ENCODE measurements at regions not wholly inside any gene's neighbourhood (a gene's known extent, or its start where the extent isn't known, plus 50 kb on each side); places are given as distances from the start of the nearest gene placed in this dataset.
A peak's percentile ranks its signal among the peaks of the same experiment; 100 is the strongest.

- Mint-ChIP-seq H3K9me3 (peaks cover 0 to 13% (median 7%) of the 10 kb centered on the region in 11 donors), H3K27ac (no peak overlapping the region), H3K36me3 (peaks cover 0 to 10% (median 0%) of the 10 kb centered on the region in 5 donors), H3K4me1 (peaks cover 0 to 6% (median 0%) of the 10 kb centered on the region in 7 donors), H3K4me3 (no peak overlapping the region), H3K27me3 (peaks cover 0 to 14% (median 7%) of the 10 kb centered on the region in 5 donors)
- Histone ChIP-seq H3K36me3 (ENCODE audit: control insufficient read depth in 2 of 3, insufficient read depth in 3 of 3, low read length in 3 of 3) (no peaks in the 10 kb centered on the region), H3K27ac (ENCODE audit: low read depth, low read length) (no peak overlapping the region), H3K27me3 (ENCODE audit: control insufficient read depth in 2 of 2, insufficient read depth in 2 of 2, low read length in 2 of 2) (no peaks in the 10 kb centered on the region), H3K9me3 (ENCODE audit: control insufficient read depth in 2 of 3, low read length in 3 of 3) (peaks cover 0 to 4% (median 0%) of the 10 kb centered on the region in 3 experiments), H3K4me1 (ENCODE audit: control insufficient read depth in 2 of 2, insufficient read depth in 2 of 2, low read length in 2 of 2) (no peaks in the 10 kb centered on the region), H3K4me3 (ENCODE audit: low read length) (no peak overlapping the region)
- ATAC-seq (no peak), DNase-seq (no peak)
- CTCF ChIA-PET = no interaction called here
- intact Hi-C loops (cut with micrococcal nuclease) = no loop called here
- POLR2A ChIA-PET = no interaction called here
Observed at GRCh38 chr10:29835055-29835454, 200.3 kb upstream of the SVIL start.

- Histone ChIP-seq H3K4me3 (ENCODE audit: low read length) (no peak overlapping the region), H3K9me3 (ENCODE audit: control insufficient read depth in 2 of 3, low read length in 3 of 3) (peaks cover 0 to 9% (median 0%) of the 10 kb centered on the region in 3 experiments), H3K27ac (ENCODE audit: low read depth, low read length) (no peak overlapping the region), H3K4me1 (ENCODE audit: control insufficient read depth in 2 of 2, insufficient read depth in 2 of 2, low read length in 2 of 2) (no peaks in the 10 kb centered on the region), H3K36me3 (ENCODE audit: control insufficient read depth in 2 of 3, insufficient read depth in 3 of 3, low read length in 3 of 3) (no peaks in the 10 kb centered on the region), H3K27me3 (ENCODE audit: control insufficient read depth in 2 of 2, insufficient read depth in 2 of 2, low read length in 2 of 2) (no peaks in the 10 kb centered on the region)
- no peak overlapping the region for H3K4me3 Mint-ChIP-seq
- no peak overlapping the region for H3K27ac Mint-ChIP-seq
- intact Hi-C loops (cut with micrococcal nuclease) = no loop called here
- H3K4me1 Mint-ChIP-seq = peaks cover 0 to 7% (median 0%) of the 10 kb centered on the region in 7 donors
- ChIA-PET CTCF (no interaction called here), POLR2A (no interaction called here)
- H3K9me3 Mint-ChIP-seq = peaks cover 0 to 22% (median 4%) of the 10 kb centered on the region in 11 donors
- ATAC-seq (no peak), DNase-seq (no peak)
- H3K27me3 Mint-ChIP-seq = peaks cover 0 to 7% (median 5%) of the 10 kb centered on the region in 5 donors
- H3K36me3 Mint-ChIP-seq = peaks cover 0 to 16% (median 0%) of the 10 kb centered on the region in 5 donors
Observed at GRCh38 chr10:29830531-29831512, 196.1 kb upstream of the SVIL start.

GRCh38 chr10:29829776-29830175 lies 195.0 kb upstream of the SVIL start:
- ChIA-PET POLR2A (no interaction called here), CTCF (no interaction called here)
- Mint-ChIP-seq H3K27ac (peak overlapping the region in 1 of 9 donors; percentile 49), H3K4me1 (peaks cover 0 to 7% (median 0%) of the 10 kb centered on the region in 7 donors), H3K27me3 (peaks cover 0 to 7% (median 5%) of the 10 kb centered on the region in 5 donors), H3K36me3 (peaks cover 0 to 16% (median 0%) of the 10 kb centered on the region in 5 donors), H3K9me3 (peaks cover 0 to 22% (median 4%) of the 10 kb centered on the region in 11 donors), H3K4me3 (no peak overlapping the region)
- no peak for DNase-seq
- Histone ChIP-seq H3K9me3 (ENCODE audit: control insufficient read depth in 2 of 3, low read length in 3 of 3) (peaks cover 0 to 9% (median 0%) of the 10 kb centered on the region in 3 experiments), H3K27me3 (ENCODE audit: control insufficient read depth in 2 of 2, insufficient read depth in 2 of 2, low read length in 2 of 2) (no peaks in the 10 kb centered on the region), H3K27ac (ENCODE audit: low read depth, low read length) (no peak overlapping the region), H3K36me3 (ENCODE audit: control insufficient read depth in 2 of 3, insufficient read depth in 3 of 3, low read length in 3 of 3) (no peaks in the 10 kb centered on the region), H3K4me3 (ENCODE audit: low read length) (no peak overlapping the region), H3K4me1 (ENCODE audit: control insufficient read depth in 2 of 2, insufficient read depth in 2 of 2, low read length in 2 of 2) (no peaks in the 10 kb centered on the region)
- intact Hi-C loops (cut with micrococcal nuclease) = no loop called here
- ATAC-seq = no peak

GRCh38 chr10:29828956-29829355 lies 194.2 kb upstream of the SVIL start:
- Mint-ChIP-seq H3K4me1 (peaks cover 0 to 7% (median 0%) of the 10 kb centered on the region in 7 donors), H3K4me3 (no peak overlapping the region), H3K36me3 (peaks cover 0 to 16% (median 0%) of the 10 kb centered on the region in 5 donors), H3K27ac (peak overlapping the region in 1 of 9 donors; percentile 72), H3K27me3 (peaks cover 0 to 7% (median 4%) of the 10 kb centered on the region in 5 donors), H3K9me3 (peaks cover 0 to 22% (median 4%) of the 10 kb centered on the region in 11 donors)
- H3K9me3 ChIP-seq (ENCODE audit: control insufficient read depth in 2 of 3, low read length in 3 of 3) = peaks cover 0 to 9% (median 0%) of the 10 kb centered on the region in 3 experiments
- no peaks in the 10 kb centered on the region for H3K4me1 ChIP-seq (ENCODE audit: control insufficient read depth in 2 of 2, insufficient read depth in 2 of 2, low read length in 2 of 2)
- ChIA-PET POLR2A (no interaction called here), CTCF (no interaction called here)
- ATAC-seq (no peak), DNase-seq (no peak)
- intact Hi-C loops (cut with micrococcal nuclease) = no loop called here
- H3K27me3 ChIP-seq (ENCODE audit: control insufficient read depth in 2 of 2, insufficient read depth in 2 of 2, low read length in 2 of 2) = no peaks in the 10 kb centered on the region
- no peaks in the 10 kb centered on the region for H3K36me3 ChIP-seq (ENCODE audit: control insufficient read depth in 2 of 3, insufficient read depth in 3 of 3, low read length in 3 of 3)
- H3K27ac ChIP-seq (ENCODE audit: low read depth, low read length) = no peak overlapping the region
- H3K4me3 ChIP-seq (ENCODE audit: low read length) = no peak overlapping the region

- H3K36me3 Mint-ChIP-seq = peaks cover 0 to 16% (median 0%) of the 10 kb centered on the region in 5 donors
- Histone ChIP-seq H3K4me1 (ENCODE audit: control insufficient read depth in 2 of 2, insufficient read depth in 2 of 2, low read length in 2 of 2) (no peaks in the 10 kb centered on the region), H3K27me3 (ENCODE audit: control insufficient read depth in 2 of 2, insufficient read depth in 2 of 2, low read length in 2 of 2) (no peaks in the 10 kb centered on the region), H3K27ac (ENCODE audit: low read depth, low read length) (no peak overlapping the region), H3K9me3 (ENCODE audit: control insufficient read depth in 2 of 3, low read length in 3 of 3) (peaks cover 0 to 9% (median 0%) of the 10 kb centered on the region in 3 experiments), H3K36me3 (ENCODE audit: control insufficient read depth in 2 of 3, insufficient read depth in 3 of 3, low read length in 3 of 3) (no peaks in the 10 kb centered on the region), H3K4me3 (ENCODE audit: low read length) (no peak overlapping the region)
- H3K27me3 Mint-ChIP-seq = peaks cover 0 to 8% (median 4%) of the 10 kb centered on the region in 5 donors
- H3K4me3 Mint-ChIP-seq = no peak overlapping the region
- ChIA-PET POLR2A (no interaction called here), CTCF (no interaction called here)
- peaks cover 0 to 7% (median 0%) of the 10 kb centered on the region in 7 donors for H3K4me1 Mint-ChIP-seq
- peaks cover 0 to 22% (median 4%) of the 10 kb centered on the region in 11 donors for H3K9me3 Mint-ChIP-seq
- no peak for ATAC-seq
- peak overlapping the region in 1 of 9 donors; percentile 52 for H3K27ac Mint-ChIP-seq
- intact Hi-C loops (cut with micrococcal nuclease) = no loop called here
- no peak for DNase-seq
Observed at GRCh38 chr10:29828440-29828894, 193.7 kb upstream of the SVIL start.

GRCh38 chr10:29827512-29827911 lies 192.7 kb upstream of the SVIL start:
- Histone ChIP-seq H3K27me3 (ENCODE audit: control insufficient read depth in 2 of 2, insufficient read depth in 2 of 2, low read length in 2 of 2) (no peaks in the 10 kb centered on the region), H3K4me1 (ENCODE audit: control insufficient read depth in 2 of 2, insufficient read depth in 2 of 2, low read length in 2 of 2) (no peaks in the 10 kb centered on the region), H3K9me3 (ENCODE audit: control insufficient read depth in 2 of 3, low read length in 3 of 3) (peaks cover 0 to 9% (median 0%) of the 10 kb centered on the region in 3 experiments), H3K4me3 (ENCODE audit: low read length) (no peak overlapping the region), H3K27ac (ENCODE audit: low read depth, low read length) (no peak overlapping the region), H3K36me3 (ENCODE audit: control insufficient read depth in 2 of 3, insufficient read depth in 3 of 3, low read length in 3 of 3) (no peaks in the 10 kb centered on the region)
- H3K4me1 Mint-ChIP-seq = peaks cover 0 to 7% (median 0%) of the 10 kb centered on the region in 7 donors
- POLR2A ChIA-PET = no interaction called here
- no peak overlapping the region for H3K27ac Mint-ChIP-seq
- H3K9me3 Mint-ChIP-seq = peaks cover 0 to 22% (median 4%) of the 10 kb centered on the region in 11 donors
- no peak for ATAC-seq
- CTCF ChIA-PET = no interaction called here
- H3K27me3 Mint-ChIP-seq = peaks cover 0 to 8% (median 4%) of the 10 kb centered on the region in 5 donors
- H3K36me3 Mint-ChIP-seq = peaks cover 0 to 16% (median 0%) of the 10 kb centered on the region in 5 donors
- DNase-seq = no peak
- intact Hi-C loops (cut with micrococcal nuclease) = no loop called here
- no peak overlapping the region for H3K4me3 Mint-ChIP-seq
